ENCODE measurements at regions not wholly inside any gene's neighbourhood (a gene's known extent, or its start where the extent isn't known, plus 50 kb on each side); places are given as distances from the start of the nearest gene placed in this dataset.

DNA sequence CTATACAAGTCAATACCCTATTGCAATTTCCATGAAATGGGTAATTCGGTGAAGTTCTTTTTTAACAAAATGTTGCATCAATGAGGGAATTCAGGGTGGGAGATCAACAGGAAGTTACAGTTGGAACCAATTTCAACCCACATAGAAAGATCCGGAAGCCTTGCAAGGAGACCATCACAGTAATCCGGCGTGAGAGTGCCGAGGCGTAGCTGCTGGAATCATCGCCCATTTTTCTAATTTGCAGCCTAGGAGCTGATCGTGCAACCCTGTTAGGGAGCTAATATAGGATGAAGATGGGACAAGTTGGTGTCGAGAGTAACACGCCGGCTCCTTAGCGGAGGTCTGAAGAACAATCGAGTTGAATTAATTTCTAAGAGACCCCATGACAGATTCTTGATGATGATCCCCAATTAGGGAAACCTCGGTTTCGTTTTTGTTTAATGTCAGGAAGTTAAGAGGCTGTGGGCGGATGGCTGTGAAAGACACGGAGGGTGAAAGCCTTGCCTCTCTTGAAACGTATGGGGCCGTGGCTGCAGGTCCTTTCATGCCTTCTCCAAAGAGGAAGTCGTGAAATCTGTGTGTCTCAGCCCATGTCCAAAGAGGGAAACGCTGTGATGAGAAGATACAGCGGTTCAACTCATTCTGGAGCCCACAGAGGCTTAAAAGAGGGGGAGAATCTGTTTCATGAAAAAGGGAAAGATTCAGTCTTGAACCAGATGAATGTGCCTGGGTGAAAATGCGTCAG, 51.2 kb upstream of the CARD11 start:
- peaks cover 69% of the 10 kb centered on the region for H3K4me1 Mint-ChIP-seq (ENCODE audit: low read depth)
- CTCF ChIA-PET, result interaction anchor here (1.0 to 7.6 kb wide), 8 partner anchors 12 to 200 kb away, joined by 3 to 169 read pairs (median 5); partner anchors contain the start of gene CARD11

DNA sequence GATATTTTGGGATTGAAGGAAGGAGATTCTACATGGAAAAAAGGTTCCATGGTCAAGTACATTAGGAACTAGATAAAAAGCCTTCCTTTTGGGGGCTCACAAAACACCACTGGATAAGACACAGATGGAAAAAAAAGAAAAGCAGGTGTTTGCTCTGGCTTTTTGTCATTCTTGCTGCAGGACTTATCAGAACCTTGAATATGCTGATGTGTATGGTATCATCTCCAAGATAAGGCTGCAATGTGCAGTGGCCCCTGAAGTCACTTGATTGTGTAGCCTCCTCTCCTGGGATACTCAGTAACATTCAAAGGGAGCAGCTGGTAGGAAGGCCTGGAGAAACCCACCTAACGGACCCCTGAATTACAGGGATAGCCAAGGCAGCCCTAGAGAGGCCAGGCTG, 54.1 kb upstream of the CARD11 start:
- H3K4me1 Mint-ChIP-seq (ENCODE audit: low read depth), result peaks cover 64% of the 10 kb centered on the region
- H3K27ac Mint-ChIP-seq, result no peak overlapping the region
- ChIA-PET CTCF (no interaction called here), POLR2A (no interaction called here)
- no peaks in the 10 kb centered on the region for H3K27me3 Mint-ChIP-seq (ENCODE audit: low read depth)
- no peak for ATAC-seq
- no peak overlapping the region for H3K4me3 Mint-ChIP-seq
- no peaks in the 10 kb centered on the region for H3K9me3 Mint-ChIP-seq (ENCODE audit: insufficient read depth)
- DNase-seq, result no peak
- H3K36me3 Mint-ChIP-seq (ENCODE audit: low read depth), result peaks cover 32% of the 10 kb centered on the region

More for the DNA sequence above, 51.2 kb upstream of the CARD11 start:
- peak; percentile 69 for DNase-seq
- Mint-ChIP-seq H3K27me3 (ENCODE audit: low read depth) (no peaks in the 10 kb centered on the region), H3K9me3 (ENCODE audit: insufficient read depth) (no peaks in the 10 kb centered on the region), H3K36me3 (ENCODE audit: low read depth) (peaks cover 26% of the 10 kb centered on the region), H3K4me3 (peak overlapping the region; percentile 67), H3K27ac (peak overlapping the region; percentile 98)
- POLR2A ChIA-PET, result interaction anchor here (0.5 to 2.9 kb wide), 7 partner anchors 9 to 53 kb away, joined by 3 to 19 read pairs (median 6); no protein-coding TSS in a partner anchor
- ATAC-seq, result peak; percentile 65

DNA sequence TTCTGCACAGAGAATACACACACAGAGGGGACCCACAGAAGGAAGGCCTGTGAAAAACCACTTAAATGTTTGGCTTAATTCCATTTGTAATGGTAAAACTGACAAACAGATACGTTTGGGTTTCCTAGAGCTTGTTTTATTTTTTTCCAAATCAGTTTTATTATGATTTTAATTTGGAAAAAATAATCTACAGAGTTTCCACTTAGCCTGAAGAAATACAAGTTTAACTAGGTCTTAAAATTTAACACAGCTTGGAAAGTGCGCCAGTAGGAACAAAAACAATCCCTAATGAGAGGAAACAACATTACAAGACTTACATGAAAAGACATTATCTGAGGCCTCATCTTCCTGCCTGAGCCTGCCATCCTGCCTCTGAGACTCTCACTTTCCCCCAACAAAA, 58.5 kb upstream of the CARD11 start:
- ChIA-PET POLR2A (interaction anchor here (1.2 kb wide), 1 partner anchor 18 kb away, joined by 6 read pairs; no protein-coding TSS in a partner anchor), CTCF (interaction anchor here (1.5 to 4.0 kb wide), 3 partner anchors 11 to 36 kb away, joined by 3 to 38 read pairs (median 14); no protein-coding TSS in a partner anchor)
- H3K4me1 Mint-ChIP-seq (ENCODE audit: low read depth), result peaks cover 68% of the 10 kb centered on the region
- DNase-seq (no peak), ATAC-seq (no peak)
- peaks cover 48% of the 10 kb centered on the region for H3K36me3 Mint-ChIP-seq (ENCODE audit: low read depth)
- no peaks in the 10 kb centered on the region for H3K9me3 Mint-ChIP-seq (ENCODE audit: insufficient read depth)
- peak overlapping the region; percentile 60 for H3K27ac Mint-ChIP-seq
- no peaks in the 10 kb centered on the region for H3K27me3 Mint-ChIP-seq (ENCODE audit: low read depth)
- no peak overlapping the region for H3K4me3 Mint-ChIP-seq

DNA sequence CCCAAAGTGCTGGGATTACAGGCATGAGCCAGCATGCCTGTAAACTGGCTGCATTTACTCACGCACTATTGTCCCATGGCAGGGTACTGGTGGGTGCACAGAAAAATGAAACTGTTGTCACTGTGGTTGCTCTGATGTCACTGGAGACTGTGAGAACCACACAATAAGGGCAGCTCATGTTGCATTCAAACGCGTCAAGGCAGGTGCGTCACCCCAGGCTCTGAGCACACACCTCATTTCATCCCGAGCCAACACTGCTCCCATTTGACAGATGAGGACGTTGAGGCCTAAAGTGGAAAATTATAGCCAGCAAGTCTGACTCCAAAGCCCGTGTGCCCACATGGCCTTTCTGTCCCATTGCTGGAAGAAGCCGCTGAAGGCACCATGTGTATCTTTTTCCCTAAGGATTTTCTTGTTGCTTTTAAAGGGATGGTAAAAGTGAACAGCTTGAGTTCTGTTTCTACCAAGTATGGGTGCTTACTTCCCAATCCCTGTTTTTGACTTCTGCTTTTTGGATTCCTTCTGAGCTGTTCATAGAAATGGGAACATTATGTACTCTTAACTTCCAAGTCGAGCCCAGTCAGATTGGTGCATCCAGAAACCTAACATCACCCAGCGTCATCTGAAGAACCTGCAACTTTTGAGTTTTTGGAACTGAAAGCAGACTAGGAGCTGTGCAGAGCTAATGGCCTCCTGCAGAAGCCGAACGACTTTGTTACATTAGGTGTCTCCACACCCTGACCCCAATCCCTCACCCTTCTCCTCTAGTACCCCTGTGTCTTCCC, 60.1 kb upstream of the CARD11 start:
- Mint-ChIP-seq H3K4me3 (no peak overlapping the region), H3K27ac (peak overlapping the region; percentile 91), H3K4me1 (ENCODE audit: low read depth) (peaks cover 81% of the 10 kb centered on the region), H3K27me3 (ENCODE audit: low read depth) (no peaks in the 10 kb centered on the region), H3K9me3 (ENCODE audit: insufficient read depth) (peaks cover 4% of the 10 kb centered on the region), H3K36me3 (ENCODE audit: low read depth) (peaks cover 56% of the 10 kb centered on the region)
- DNase-seq (peak; percentile 48), ATAC-seq (peak; percentile 6)
- ChIA-PET POLR2A (interaction anchor here (0.5 to 1.7 kb wide), 3 partner anchors 9 to 38 kb away, joined by 3 to 6 read pairs (median 3); no protein-coding TSS in a partner anchor), CTCF (interaction anchor here (0.8 to 4.0 kb wide), 4 partner anchors 12 to 38 kb away, joined by 3 to 38 read pairs (median 10); no protein-coding TSS in a partner anchor)

DNA sequence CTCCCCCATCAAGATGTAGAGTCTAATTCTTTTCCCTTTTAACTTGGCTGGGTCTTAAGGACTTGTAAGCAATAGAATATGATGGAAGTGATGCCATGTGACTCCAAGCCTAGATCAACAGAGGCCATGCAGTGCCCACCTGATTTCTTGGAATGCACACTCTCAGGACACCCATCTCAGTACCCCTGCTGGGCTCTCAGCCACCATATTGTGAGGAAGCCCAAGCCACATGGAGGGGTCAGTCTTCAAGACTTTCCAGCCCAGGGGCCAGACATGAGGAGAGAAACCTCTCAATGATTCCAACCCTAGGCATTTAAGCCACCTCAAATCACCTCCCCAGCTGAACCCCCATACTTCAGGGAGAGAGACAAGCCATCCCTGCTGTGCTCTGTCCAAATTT, 62.2 kb upstream of the CARD11 start:
- ATAC-seq (no peak), DNase-seq (no peak)
- Mint-ChIP-seq H3K4me1 (ENCODE audit: low read depth) (peaks cover 97% of the 10 kb centered on the region), H3K27ac (peak overlapping the region; percentile 91), H3K27me3 (ENCODE audit: low read depth) (no peaks in the 10 kb centered on the region), H3K36me3 (ENCODE audit: low read depth) (peaks cover 62% of the 10 kb centered on the region), H3K9me3 (ENCODE audit: insufficient read depth) (peaks cover 4% of the 10 kb centered on the region), H3K4me3 (peak overlapping the region; percentile 18)
- ChIA-PET CTCF (interaction anchor here (0.6 to 5.6 kb wide), 10 partner anchors 10 to 64 kb away, joined by 3 to 60 read pairs (median 8); no protein-coding TSS in a partner anchor), POLR2A (interaction anchor here (0.8 to 2.6 kb wide), 7 partner anchors 9 to 202 kb away, joined by 4 to 15 read pairs (median 6); no protein-coding TSS in a partner anchor)

DNA sequence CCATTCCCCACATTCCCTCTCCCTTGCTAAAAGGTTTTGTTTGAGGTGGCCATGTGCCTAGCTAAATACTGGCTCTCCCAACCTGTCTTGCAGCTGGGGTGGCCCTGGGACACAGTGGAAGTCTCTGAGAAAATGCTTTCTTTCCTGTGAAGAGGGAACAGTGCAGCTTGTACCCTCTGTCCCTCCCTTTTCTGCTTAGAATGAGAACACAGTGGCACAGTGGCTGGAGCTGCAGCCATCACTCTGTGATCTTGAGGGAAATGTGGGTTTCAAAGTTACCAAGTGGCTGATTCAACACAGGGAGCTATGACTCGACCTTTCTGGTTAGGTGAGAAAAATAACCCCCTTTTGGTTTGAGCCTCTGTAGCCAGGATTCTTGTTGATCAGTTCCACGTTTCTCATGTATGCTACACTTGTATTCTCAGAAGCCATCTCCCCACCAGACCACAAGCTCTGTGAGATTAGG, 62.7 kb upstream of the CARD11 start:
- Mint-ChIP-seq H3K27ac (peak overlapping the region; percentile 91), H3K4me1 (ENCODE audit: low read depth) (peaks cover 97% of the 10 kb centered on the region), H3K9me3 (ENCODE audit: insufficient read depth) (peaks cover 4% of the 10 kb centered on the region), H3K4me3 (peak overlapping the region; percentile 39), H3K36me3 (ENCODE audit: low read depth) (peaks cover 66% of the 10 kb centered on the region), H3K27me3 (ENCODE audit: low read depth) (no peaks in the 10 kb centered on the region)
- ChIA-PET POLR2A (interaction anchor here (0.8 to 2.6 kb wide), 8 partner anchors 9 to 203 kb away, joined by 3 to 15 read pairs (median 5); no protein-coding TSS in a partner anchor), CTCF (interaction anchor here (0.6 to 5.6 kb wide), 10 partner anchors 10 to 64 kb away, joined by 3 to 60 read pairs (median 8); no protein-coding TSS in a partner anchor)
- ATAC-seq, result peak; percentile 84
- DNase-seq, result peak; percentile 77

DNA sequence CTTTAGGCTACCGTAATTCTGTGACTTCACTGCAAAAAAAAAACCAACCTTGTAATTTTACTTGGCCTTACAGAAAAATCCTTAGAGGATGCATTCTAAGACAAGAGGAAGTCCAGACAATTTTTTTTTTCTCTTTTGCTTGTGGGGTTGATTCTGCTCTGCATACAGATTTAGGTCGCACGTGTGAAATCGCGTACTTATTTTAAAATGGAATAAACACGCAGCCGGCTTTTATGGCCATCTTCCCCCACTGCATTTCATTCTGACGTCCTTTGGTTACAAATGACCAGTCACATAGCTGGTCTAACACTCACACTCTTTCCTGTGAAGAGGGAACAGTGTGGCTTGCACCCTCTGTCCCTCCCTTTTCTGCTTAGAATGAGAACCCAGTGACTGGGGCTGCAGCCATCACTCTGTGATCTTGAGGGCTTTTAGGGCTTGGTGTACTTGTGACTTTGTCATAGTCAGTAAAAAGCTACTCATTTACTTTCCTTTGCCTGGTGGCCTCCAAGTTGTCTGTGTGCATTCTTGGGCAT, 63.6 kb upstream of the CARD11 start:
- ChIA-PET CTCF (interaction anchor here (1.2 to 5.6 kb wide), 10 partner anchors 9 to 47 kb away, joined by 3 to 60 read pairs (median 8); no protein-coding TSS in a partner anchor), POLR2A (interaction anchor here (0.9 to 2.6 kb wide), 6 partner anchors 8 to 66 kb away, joined by 3 to 15 read pairs (median 5); no protein-coding TSS in a partner anchor)
- Mint-ChIP-seq H3K4me3 (peak overlapping the region; percentile 9), H3K27me3 (ENCODE audit: low read depth) (no peaks in the 10 kb centered on the region), H3K4me1 (ENCODE audit: low read depth) (peaks cover 96% of the 10 kb centered on the region), H3K36me3 (ENCODE audit: low read depth) (peaks cover 67% of the 10 kb centered on the region), H3K9me3 (ENCODE audit: insufficient read depth) (peaks cover 4% of the 10 kb centered on the region), H3K27ac (peak overlapping the region; percentile 91)
- ATAC-seq, result no peak
- no peak for DNase-seq

DNA sequence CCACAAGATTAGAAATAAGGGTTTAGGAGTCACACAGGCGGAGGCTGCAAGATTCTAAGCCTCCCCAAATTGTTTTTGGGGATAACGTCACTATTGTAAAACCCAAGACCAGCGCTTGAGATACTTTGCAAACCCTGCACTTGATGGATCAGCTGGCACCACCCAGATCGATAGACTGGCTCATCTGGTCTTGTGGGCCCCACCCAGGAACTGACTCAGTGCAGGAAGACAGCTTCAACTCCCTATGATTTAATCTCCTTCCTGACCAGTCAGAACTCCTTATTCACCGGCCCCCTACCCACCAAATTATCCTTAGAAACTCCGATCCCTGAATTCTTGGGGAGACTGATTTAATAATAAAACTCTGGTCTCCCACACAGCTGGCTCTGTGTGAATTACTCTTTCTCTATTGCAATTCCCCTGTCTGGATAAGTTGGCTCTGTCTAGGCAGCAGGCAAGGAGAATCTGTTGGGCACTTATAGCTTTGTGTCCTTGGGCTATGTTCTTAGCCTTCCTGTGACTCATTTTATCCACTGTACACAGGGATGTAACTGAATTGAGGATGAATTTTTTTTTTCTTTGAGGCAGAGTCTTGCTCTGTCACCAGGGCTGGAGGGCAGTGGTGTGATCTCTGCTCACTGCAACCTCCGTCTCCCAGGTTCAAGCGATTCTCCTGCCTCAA, 64.4 kb upstream of the CARD11 start:
- peaks cover 71% of the 10 kb centered on the region for H3K36me3 Mint-ChIP-seq (ENCODE audit: low read depth)
- ChIA-PET POLR2A (interaction anchor here (0.9 kb wide), 1 partner anchor 15 kb away, joined by 3 read pairs; no protein-coding TSS in a partner anchor), CTCF (interaction anchor here (1.2 to 5.6 kb wide), 7 partner anchors 8 to 46 kb away, joined by 3 to 60 read pairs (median 9); no protein-coding TSS in a partner anchor)
- no peaks in the 10 kb centered on the region for H3K27me3 Mint-ChIP-seq (ENCODE audit: low read depth)
- H3K4me3 Mint-ChIP-seq, result peak overlapping the region; percentile 9
- peak overlapping the region; percentile 91 for H3K27ac Mint-ChIP-seq
- peaks cover 4% of the 10 kb centered on the region for H3K9me3 Mint-ChIP-seq (ENCODE audit: insufficient read depth)
- ATAC-seq (no peak), DNase-seq (no peak)
- peaks cover 96% of the 10 kb centered on the region for H3K4me1 Mint-ChIP-seq (ENCODE audit: low read depth)

DNA sequence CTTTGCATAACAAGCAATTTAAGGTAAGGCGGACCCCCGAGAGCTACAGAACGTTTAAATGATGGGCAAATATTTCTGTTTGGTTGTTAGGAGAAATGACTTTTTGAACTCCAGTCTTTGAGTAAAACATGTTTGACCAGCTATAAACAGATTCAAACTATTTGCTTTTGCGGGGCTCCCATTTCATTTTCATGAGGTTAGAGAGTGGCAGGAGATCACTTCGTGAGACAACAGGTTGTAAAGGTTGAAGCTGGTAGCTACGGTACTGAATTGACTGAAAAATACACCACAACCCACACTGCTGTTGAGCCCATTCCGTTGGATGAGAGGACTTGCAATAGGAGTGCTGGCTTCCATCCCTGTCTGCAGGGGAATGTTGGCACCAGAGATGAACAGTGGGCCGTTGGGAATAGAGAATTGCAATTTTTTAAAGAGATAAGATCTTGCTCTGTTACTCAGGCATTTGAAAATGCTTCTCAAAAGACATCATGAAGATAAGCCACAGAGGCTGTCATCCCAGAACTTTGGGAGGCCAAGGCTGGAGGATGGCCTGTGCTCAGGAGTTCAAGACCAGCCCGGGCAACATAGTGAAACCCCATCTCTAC, 65.7 kb upstream of the CARD11 start:
- DNase-seq, result peak; percentile 17
- peaks cover 96% of the 10 kb centered on the region for H3K4me1 Mint-ChIP-seq (ENCODE audit: low read depth)
- H3K36me3 Mint-ChIP-seq (ENCODE audit: low read depth), result peaks cover 78% of the 10 kb centered on the region
- no peak overlapping the region for H3K27ac Mint-ChIP-seq
- CTCF ChIA-PET, result interaction anchor here (1.0 to 5.6 kb wide), 2 partner anchors 20 to 43 kb away, joined by 3 to 60 read pairs; no protein-coding TSS in a partner anchor
- no peak overlapping the region for H3K4me3 Mint-ChIP-seq
- ATAC-seq, result no peak
- POLR2A ChIA-PET, result interaction anchor here (1.2 kb wide), 1 partner anchor 9 kb away, joined by 3 read pairs; no protein-coding TSS in a partner anchor
- H3K9me3 Mint-ChIP-seq (ENCODE audit: insufficient read depth), result peaks cover 5% of the 10 kb centered on the region
- no peaks in the 10 kb centered on the region for H3K27me3 Mint-ChIP-seq (ENCODE audit: low read depth)

- peak; percentile 79 for DNase-seq
- H3K27me3 Mint-ChIP-seq (ENCODE audit: low read depth), result no peaks in the 10 kb centered on the region
- ATAC-seq, result peak; percentile 75
- peaks cover 95% of the 10 kb centered on the region for H3K4me1 Mint-ChIP-seq (ENCODE audit: low read depth)
- H3K27ac Mint-ChIP-seq, result peak overlapping the region; percentile 81
- peaks cover 17% of the 10 kb centered on the region for H3K9me3 Mint-ChIP-seq (ENCODE audit: insufficient read depth)
- H3K4me3 Mint-ChIP-seq, result peak overlapping the region; percentile 32
- ChIA-PET CTCF (interaction anchor here (0.5 to 2.1 kb wide), 7 partner anchors 11 to 139 kb away, joined by 3 to 10 read pairs (median 4); no protein-coding TSS in a partner anchor), POLR2A (interaction anchor here (0.5 to 5.1 kb wide), 5 partner anchors 10 to 590 kb away, joined by 3 to 19 read pairs (median 3); no protein-coding TSS in a partner anchor)
- H3K36me3 Mint-ChIP-seq (ENCODE audit: low read depth), result peaks cover 71% of the 10 kb centered on the region
Observed at GRCh38 chr7:3112479-3113134, 68.9 kb upstream of the CARD11 start.

All from activated CD8-positive, alpha-beta T cell treated with anti-CD3 and anti-CD28 coated beads, Interleukin-2, amount 10 ng/mL, durations not matched to agents 7 days and 5 days (primary cell).